CD4-positive, alpha-beta T cell treated with Interleukin-12 subunit alpha and Interleukin-12 subunit beta, for 1 hour (primary cell): ENCODE measurements at regions not wholly inside any gene's neighbourhood (a gene's known extent, or its start where the extent isn't known, plus 50 kb on each side); places are given as distances from the start of the nearest gene placed in this dataset.

ENCODE experiments used
- DNase-seq: peaks from one replicate; pipeline ENCODE4 v3.0.0-alpha.2; 2020

- DNase-seq, result no peak
Measured at GRCh38 chr12:66916189-66916588, 237.3 kb upstream of the GRIP1 start.

DNA sequence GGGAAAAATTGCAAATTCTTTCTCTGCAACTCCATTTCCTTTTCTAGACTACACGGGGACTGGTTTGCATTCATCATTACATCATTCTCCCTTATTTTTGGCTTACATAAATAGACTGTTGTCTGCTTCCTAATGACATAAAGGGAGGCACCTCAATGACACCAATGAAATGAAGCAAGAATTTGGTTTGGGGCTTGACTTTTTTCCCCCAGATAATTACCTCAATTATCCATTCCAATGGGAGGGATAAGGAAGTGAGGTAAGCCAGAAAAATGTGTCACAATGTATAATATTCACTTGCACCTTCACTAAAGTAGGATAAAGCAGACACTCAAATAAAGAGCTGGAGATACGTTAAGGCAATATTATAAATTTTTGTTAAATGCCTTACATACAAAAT, 240.6 kb upstream of the GRIP1 start:
- no peak for DNase-seq

GRCh38 chr12:66920205-66920604, 241.3 kb upstream of the GRIP1 start:
- no peak for DNase-seq

GRCh38 chr12:66921151-66921550, 242.3 kb upstream of the GRIP1 start:
- DNase-seq, result no peak

- DNase-seq, result peak; percentile 6
Measured at GRCh38 chr12:66925083-66925482, 246.2 kb upstream of the GRIP1 start.

DNA sequence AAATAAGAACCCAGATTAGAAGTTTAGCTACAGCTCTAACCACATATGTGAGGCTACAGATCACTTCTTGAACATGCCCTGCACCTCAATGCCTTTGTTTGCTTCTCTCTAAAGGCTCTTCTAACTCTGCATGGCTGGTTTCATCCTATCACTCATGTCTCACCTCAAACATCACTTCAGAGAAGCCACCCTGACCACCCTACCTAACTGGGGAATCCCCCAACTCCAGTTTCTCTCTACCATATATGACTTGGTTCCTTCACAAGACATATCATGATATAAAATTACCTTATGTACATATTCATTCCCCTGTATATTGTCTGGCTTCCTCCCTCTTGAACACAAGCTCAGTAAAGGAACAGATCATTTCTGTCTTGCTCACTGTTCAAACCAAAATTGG, 250.2 kb upstream of the GRIP1 start:
- DNase-seq, result peak; percentile 13

DNA sequence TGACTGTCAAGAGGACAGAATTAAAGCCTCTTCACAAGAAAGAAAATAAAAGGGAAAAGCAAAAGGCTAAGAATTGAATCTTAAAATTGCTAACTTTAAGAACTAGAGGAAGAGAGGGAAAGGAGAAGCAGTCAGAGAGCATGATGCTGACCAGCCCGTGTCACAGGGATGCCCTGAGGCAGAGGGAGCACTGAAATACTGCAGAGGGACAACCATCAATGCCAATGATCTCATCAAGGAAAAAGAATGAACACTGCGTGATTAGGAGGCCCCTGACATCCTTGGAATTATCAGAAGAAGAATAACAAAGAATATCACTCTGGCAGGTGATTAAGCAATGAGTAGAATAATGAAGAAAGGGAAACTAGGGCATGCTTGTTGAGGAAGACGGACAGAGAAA, 252.2 kb upstream of the GRIP1 start:
- DNase-seq, result no peak

GRCh38 chr12:66932126-66932525, 253.2 kb upstream of the GRIP1 start:
- DNase-seq, result no peak

DNA sequence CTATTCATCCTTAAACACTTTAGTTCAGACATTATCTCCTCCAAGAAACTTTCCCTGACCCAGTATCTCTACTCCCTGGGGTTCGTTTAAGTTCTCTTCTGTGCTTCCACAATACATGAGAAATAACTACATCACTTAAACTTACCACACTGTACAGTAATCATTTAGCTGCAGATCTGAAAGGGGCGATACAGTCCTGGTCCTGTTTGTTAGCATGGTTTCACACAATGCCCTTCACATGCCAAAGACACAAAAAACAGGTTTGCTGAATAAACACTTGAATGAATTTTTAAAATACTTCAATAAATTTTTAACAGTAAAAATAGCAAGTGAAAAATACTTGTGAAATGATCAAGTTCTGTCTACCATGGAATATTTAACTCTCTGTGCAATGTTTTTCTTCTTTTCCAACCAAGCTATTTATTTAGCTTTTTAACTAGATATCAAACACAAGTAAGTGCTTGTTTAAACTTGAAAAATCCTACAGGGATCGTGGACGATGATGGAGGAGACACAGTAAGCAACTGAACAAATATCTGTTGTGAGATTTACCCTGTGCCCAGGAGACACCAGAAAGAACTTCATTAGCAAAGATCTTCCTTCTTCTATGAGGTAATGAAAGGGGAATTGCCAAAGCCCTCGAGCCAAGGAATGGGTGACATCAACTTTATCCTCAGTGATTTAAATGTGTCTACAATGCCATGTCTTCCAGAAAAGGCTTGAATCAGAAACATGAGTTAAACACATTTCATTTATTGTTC, 255.6 kb upstream of the GRIP1 start:
- DNase-seq, result no peak

GRCh38 chr12:66941150-66941549, 262.3 kb upstream of the GRIP1 start:
- no peak for DNase-seq

DNA sequence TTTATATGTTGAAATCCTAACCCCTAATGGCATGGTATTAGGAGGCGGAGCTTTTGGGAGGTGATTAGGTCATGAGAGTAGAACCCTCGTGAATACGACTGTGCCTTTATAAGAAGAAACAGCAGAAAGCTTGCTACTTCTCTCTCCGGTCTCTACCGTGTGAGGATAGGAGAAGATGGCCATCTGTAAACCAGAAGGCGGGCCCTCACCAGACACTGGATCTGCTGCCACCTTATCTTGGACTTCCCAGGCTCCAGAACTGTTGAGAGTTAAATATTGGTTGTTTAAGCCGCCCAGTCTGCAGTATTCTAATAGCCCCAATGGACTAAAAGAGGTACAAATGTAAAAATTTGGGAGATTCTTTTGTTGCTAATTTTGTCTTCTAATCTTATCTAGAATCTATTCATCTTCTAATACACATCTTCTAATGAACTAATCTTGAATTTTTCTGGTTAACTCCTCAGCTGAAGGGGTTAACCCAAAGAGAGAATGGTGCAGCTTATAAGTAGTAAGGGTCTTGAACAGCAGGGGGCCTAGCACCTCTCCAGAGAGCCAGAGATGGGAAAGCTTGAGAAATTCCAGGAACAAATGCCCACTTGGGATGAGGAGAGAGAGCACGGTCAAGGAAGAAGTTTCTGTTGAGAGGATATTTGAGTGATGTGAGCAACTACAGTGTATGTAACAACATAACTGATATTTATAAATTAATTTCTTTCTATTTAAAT, 264.0 kb upstream of the GRIP1 start:
- DNase-seq, result no peak

DNA sequence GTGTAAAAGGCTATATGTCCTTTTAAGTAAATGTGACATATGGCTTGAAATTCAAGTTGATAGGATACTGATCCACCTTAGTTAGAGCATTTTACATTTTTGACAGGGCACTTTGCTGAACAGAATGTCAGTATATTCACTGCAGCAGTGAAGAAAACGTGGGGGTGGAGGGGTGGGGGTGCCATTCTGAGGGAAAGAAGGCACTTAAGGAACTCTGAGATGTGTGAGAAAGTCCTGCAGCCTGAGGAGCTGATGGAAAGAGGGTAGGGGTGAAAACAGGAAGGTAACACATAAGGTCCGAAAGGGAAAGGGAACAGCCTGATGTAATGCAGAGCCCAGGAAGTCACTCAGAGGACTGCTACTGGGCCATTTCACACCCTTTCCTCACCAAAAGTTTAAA, 265.5 kb upstream of the GRIP1 start:
- DNase-seq, result no peak

DNA sequence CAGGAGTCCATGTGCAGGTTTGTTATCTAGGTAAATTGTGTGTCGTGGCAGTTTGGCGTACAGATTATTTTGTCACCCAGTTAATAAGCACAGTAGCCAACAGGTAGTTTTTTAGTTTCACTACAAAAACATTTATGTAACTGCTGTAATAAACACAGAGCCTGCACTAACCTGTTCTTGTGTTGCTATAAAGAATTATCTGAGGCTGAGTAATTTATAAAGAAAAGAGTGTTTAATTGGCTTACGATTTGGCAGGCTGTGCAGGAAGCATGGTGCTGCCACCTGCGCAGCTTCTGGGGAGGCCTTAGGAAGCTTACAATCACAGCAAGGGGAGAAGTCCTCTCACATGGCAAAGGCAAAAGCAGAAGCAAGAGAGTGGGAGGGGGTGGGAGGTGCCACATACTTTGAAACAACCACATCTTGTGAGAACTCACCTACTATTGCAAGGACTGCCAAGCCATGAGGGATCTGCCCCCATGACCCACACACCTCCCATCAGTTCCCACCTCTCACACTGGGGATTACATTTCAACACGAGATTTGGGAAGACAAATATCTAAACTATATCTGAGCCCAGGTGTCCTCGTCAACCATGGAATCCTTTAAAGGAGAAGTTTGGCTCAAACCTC, 266.4 kb upstream of the GRIP1 start:
- no peak for DNase-seq

- DNase-seq, result no peak
Measured at GRCh38 chr12:66947119-66947518, 268.2 kb upstream of the GRIP1 start.

- no peak for DNase-seq
Measured at GRCh38 chr12:66952668-66953067, 273.8 kb upstream of the GRIP1 start.

DNA sequence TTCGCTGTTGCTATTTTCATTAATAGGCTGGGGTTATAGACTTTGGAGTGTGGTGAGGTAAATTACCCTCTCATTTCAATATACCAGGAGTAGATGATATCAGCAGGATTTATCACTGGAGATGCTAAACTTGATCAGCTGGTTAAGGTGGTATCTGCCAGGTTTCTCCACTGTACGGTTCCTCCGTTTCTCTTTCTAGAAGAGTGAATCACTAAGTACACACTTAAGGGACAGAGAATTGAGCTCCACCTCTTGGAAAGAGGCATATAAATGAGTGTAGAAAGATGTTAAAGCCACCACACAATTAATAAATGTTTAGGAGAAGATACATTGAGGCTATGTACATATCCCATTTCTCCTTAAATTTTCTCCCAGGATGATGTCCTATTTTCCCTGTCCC, 277.4 kb upstream of the GRIP1 start:
- DNase-seq, result no peak

GRCh38 chr12:66959276-66959675, 280.4 kb upstream of the GRIP1 start:
- DNase-seq, result no peak

DNA sequence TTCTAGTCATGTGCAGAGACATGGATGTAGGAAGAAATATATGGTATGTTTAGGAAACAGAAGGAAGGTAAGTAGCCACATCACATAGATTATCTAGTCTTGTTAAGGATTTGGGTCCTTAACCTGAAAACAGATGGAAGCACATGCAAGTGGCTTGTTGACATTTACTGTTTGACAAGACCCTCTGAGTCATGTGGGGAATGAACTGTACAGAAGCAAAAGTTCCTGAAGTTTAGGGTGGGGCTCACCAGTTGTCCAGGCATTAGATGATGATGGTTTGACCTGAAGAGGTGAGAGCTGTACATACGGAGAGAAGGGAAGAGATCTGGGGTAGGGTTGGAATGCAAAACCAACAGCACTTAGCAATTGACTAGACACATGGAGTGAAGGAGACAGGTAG, 281.1 kb upstream of the GRIP1 start:
- DNase-seq, result no peak

GRCh38 chr12:66960704-66961690, 282.1 kb upstream of the GRIP1 start:
- DNase-seq, result no peak

GRCh38 chr12:66962290-66962689, 283.4 kb upstream of the GRIP1 start:
- DNase-seq, result peak; percentile 3

GRCh38 chr12:66963901-66964300, 285.0 kb upstream of the GRIP1 start:
- DNase-seq, result no peak

DNA sequence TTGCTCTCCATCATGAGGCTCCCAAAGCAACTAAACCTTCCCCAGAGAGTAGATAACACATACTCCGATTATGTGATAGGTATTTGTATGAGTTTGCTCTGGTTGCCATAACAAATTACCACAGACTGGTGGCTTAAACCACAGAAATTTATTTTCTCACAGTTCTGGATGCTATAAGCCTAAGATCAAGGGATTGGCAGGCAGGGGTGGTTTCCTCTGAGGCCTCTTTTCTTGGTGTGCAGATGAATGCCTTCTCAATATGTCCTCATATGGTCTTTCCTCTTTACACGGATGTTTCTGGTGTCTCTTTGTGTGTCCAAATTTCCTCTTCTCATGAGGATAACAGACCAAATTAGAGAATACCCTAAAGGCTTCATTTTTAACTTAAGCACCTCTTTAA, 285.8 kb upstream of the GRIP1 start:
- peak; percentile 78 for DNase-seq

- peak; percentile 1 for DNase-seq
Measured at GRCh38 chr12:66965621-66966020, 286.7 kb upstream of the GRIP1 start.
